CD8-positive, alpha-beta memory T cell (primary cell): ENCODE measurements at regions not wholly inside any gene's neighbourhood (a gene's known extent, or its start where the extent isn't known, plus 50 kb on each side); places are given as distances from the start of the nearest gene placed in this dataset.
"Not testable (repeated sequence)": the region's sequence is repeated elsewhere in the genome, so short reads cannot be mapped to it uniquely, and the experiment has no call there.

ENCODE experiments used
- CTCF ChIA-PET: fragments of 350-600 bp; sonication (Branson Sonifier 250); formaldehyde crosslinking; loops from one replicate; lab custom pipeline; 2021; ENCODE audit warnings: antibody characterized with exemption; lab: Charles Lee
- POLR2A ChIA-PET: fragments of 350-600 bp; sonication (Branson Sonifier 250); formaldehyde crosslinking; loops from one replicate; lab custom pipeline; 2021; ENCODE audit warnings: antibody characterized with exemption; lab: Charles Lee
- DNase-seq, 5 donors: peaks; one replicate each; pipeline versions ENCODE4 v3.0.0 to v3.0.0-alpha.2; 2020 to 2022; ENCODE audit warnings: mixed read lengths in 1 of 5
- H3K27ac ChIP-seq: one replicate; pipeline ENCODE4 v1.7.0; 2013; ENCODE audit warnings: low read depth, mild to moderate bottlenecking, low read length, moderate library complexity
- H3K27me3 ChIP-seq: 2 replicates; pipeline ENCODE4 v1.7.0; 2013; ENCODE audit warnings: low read length, mild to moderate bottlenecking; ENCODE audit not compliant: insufficient read depth, poor library complexity, severe bottlenecking
- H3K36me3 ChIP-seq: 2 replicates; pipeline ENCODE4 v1.7.0; 2013; ENCODE audit warnings: mild to moderate bottlenecking, low read length, moderate library complexity; ENCODE audit not compliant: insufficient read depth
- H3K4me1 ChIP-seq: 2 replicates; pipeline ENCODE4 v1.7.0; 2013; ENCODE audit warnings: mild to moderate bottlenecking, low read length, moderate library complexity; ENCODE audit not compliant: insufficient read depth
- H3K4me3 ChIP-seq: 2 replicates; pipeline ENCODE4 v1.7.0; 2013; ENCODE audit warnings: mild to moderate bottlenecking, low read length
- H3K9me3 ChIP-seq: 2 replicates; pipeline ENCODE4 v1.7.0; 2013; ENCODE audit warnings: mild to moderate bottlenecking, low read length
- H3K27ac Mint-ChIP-seq, 8 donors: one replicate each; pipeline ENCODE4 v1.8.0; 2020 to 2021; ENCODE audit warnings: mixed read lengths in 8 of 8, mild to moderate bottlenecking in 6 of 8, inconsistent platforms in 3 of 8, moderate library complexity in 3 of 8
- H3K27me3 Mint-ChIP-seq, 2 donors: one replicate each; pipeline ENCODE4 v1.8.0; 2020 to 2021; ENCODE audit warnings: mixed read lengths in 2 of 2, mild to moderate bottlenecking in 1 of 2, moderate library complexity in 1 of 2
- H3K36me3 Mint-ChIP-seq, 3 donors: one replicate each; pipeline ENCODE4 v1.8.0; 2020 to 2021; ENCODE audit warnings: mixed read lengths in 3 of 3, inconsistent platforms in 1 of 3, mild to moderate bottlenecking in 1 of 3
- H3K4me1 Mint-ChIP-seq, 3 donors: one replicate each; pipeline ENCODE4 v1.8.0; 2020 to 2021; ENCODE audit warnings: mixed read lengths in 3 of 3, inconsistent platforms in 1 of 3, mild to moderate bottlenecking in 1 of 3
- H3K4me3 Mint-ChIP-seq, 7 donors: one replicate each; pipeline ENCODE4 v1.8.0; 2020 to 2021; ENCODE audit warnings: mixed read lengths in 7 of 7, mild to moderate bottlenecking in 6 of 7, moderate library complexity in 4 of 7, inconsistent platforms in 2 of 7
- H3K9me3 Mint-ChIP-seq, 5 donors: one replicate each; pipeline ENCODE4 v1.8.0; 2020 to 2022; ENCODE audit warnings: mixed read lengths in 5 of 5, mild to moderate bottlenecking in 3 of 5, moderate library complexity in 2 of 5, inconsistent platforms in 1 of 5

GRCh38 chr4:164595751-164596150 is 158.2 kb upstream of the SMIM31 start:
- H3K36me3 Mint-ChIP-seq: no peaks in the 10 kb centered on the region
- DNase-seq: no peak
- peaks cover 0 to 10% (median 3%) of the 10 kb centered on the region in 5 donors for H3K9me3 Mint-ChIP-seq
- Histone ChIP-seq H3K27me3 (no peaks in the 10 kb centered on the region), H3K4me3 (no peak overlapping the region), H3K27ac (no peak overlapping the region), H3K36me3 (no peaks in the 10 kb centered on the region), H3K4me1 (no peaks in the 10 kb centered on the region), H3K9me3 (no peaks in the 10 kb centered on the region)
- no peak overlapping the region for H3K27ac Mint-ChIP-seq
- H3K4me3 Mint-ChIP-seq: no peak overlapping the region
- ChIA-PET POLR2A (no interaction called here), CTCF (no interaction called here)
- no peaks in the 10 kb centered on the region for H3K4me1 Mint-ChIP-seq
- no peaks in the 10 kb centered on the region for H3K27me3 Mint-ChIP-seq

GRCh38 chr4:164596318-164596878 is 157.5 kb upstream of the SMIM31 start:
- DNase-seq: no peak
- H3K27me3 Mint-ChIP-seq: no peaks in the 10 kb centered on the region
- H3K4me1 Mint-ChIP-seq: no peaks in the 10 kb centered on the region
- ChIA-PET CTCF (no interaction called here), POLR2A (no interaction called here)
- Histone ChIP-seq H3K27ac (no peak overlapping the region), H3K27me3 (no peaks in the 10 kb centered on the region), H3K36me3 (no peaks in the 10 kb centered on the region), H3K9me3 (no peaks in the 10 kb centered on the region), H3K4me1 (no peaks in the 10 kb centered on the region), H3K4me3 (no peak overlapping the region)
- H3K4me3 Mint-ChIP-seq: no peak overlapping the region
- no peaks in the 10 kb centered on the region for H3K36me3 Mint-ChIP-seq
- H3K9me3 Mint-ChIP-seq: peaks cover 0 to 10% (median 3%) of the 10 kb centered on the region in 5 donors
- no peak overlapping the region for H3K27ac Mint-ChIP-seq

- H3K27me3 Mint-ChIP-seq: no peaks in the 10 kb centered on the region
- H3K36me3 Mint-ChIP-seq: no peaks in the 10 kb centered on the region
- ChIA-PET CTCF (no interaction called here), POLR2A (no interaction called here)
- Histone ChIP-seq H3K4me3 (no peak overlapping the region), H3K4me1 (no peaks in the 10 kb centered on the region), H3K27me3 (no peaks in the 10 kb centered on the region), H3K36me3 (no peaks in the 10 kb centered on the region), H3K9me3 (no peaks in the 10 kb centered on the region), H3K27ac (no peak overlapping the region)
- no peak overlapping the region for H3K27ac Mint-ChIP-seq
- no peaks in the 10 kb centered on the region for H3K4me1 Mint-ChIP-seq
- DNase-seq: no peak
- no peak overlapping the region for H3K4me3 Mint-ChIP-seq
- H3K9me3 Mint-ChIP-seq: peaks cover 2 to 14% (median 6%) of the 10 kb centered on the region in 5 donors
Observed at GRCh38 chr4:164596927-164597326, 157.0 kb upstream of the SMIM31 start.

- Histone ChIP-seq H3K4me3 (no peak overlapping the region), H3K9me3 (no peaks in the 10 kb centered on the region), H3K4me1 (no peaks in the 10 kb centered on the region), H3K36me3 (no peaks in the 10 kb centered on the region), H3K27me3 (no peaks in the 10 kb centered on the region), H3K27ac (no peak overlapping the region)
- H3K9me3 Mint-ChIP-seq: peaks cover 5 to 16% (median 8%) of the 10 kb centered on the region in 5 donors
- no peak overlapping the region for H3K4me3 Mint-ChIP-seq
- no peaks in the 10 kb centered on the region for H3K4me1 Mint-ChIP-seq
- H3K36me3 Mint-ChIP-seq: no peaks in the 10 kb centered on the region
- POLR2A ChIA-PET: no interaction called here
- CTCF ChIA-PET: no interaction called here
- no peak overlapping the region for H3K27ac Mint-ChIP-seq
- DNase-seq: no peak
- no peaks in the 10 kb centered on the region for H3K27me3 Mint-ChIP-seq
Observed at GRCh38 chr4:164601653-164602052, 152.3 kb upstream of the SMIM31 start.

- H3K4me1 Mint-ChIP-seq, H3K27ac Mint-ChIP-seq, POLR2A ChIA-PET, H3K27ac ChIP-seq, H3K4me1 ChIP-seq, H3K27me3 ChIP-seq, H3K9me3 ChIP-seq, H3K4me3 ChIP-seq, DNase-seq, H3K36me3 ChIP-seq, H3K27me3 Mint-ChIP-seq, H3K36me3 Mint-ChIP-seq, CTCF ChIA-PET, H3K4me3 Mint-ChIP-seq: not testable (repeated sequence)
- H3K9me3 Mint-ChIP-seq: peaks cover 6 to 14% (median 9%) of the 10 kb centered on the region in 5 donors
Observed at GRCh38 chr4:164605791-164606190, 148.1 kb upstream of the SMIM31 start.

- ChIA-PET CTCF (no interaction called here), POLR2A (no interaction called here)
- Mint-ChIP-seq H3K4me3 (no peak overlapping the region), H3K27me3 (no peaks in the 10 kb centered on the region), H3K4me1 (no peaks in the 10 kb centered on the region), H3K36me3 (no peaks in the 10 kb centered on the region), H3K9me3 (peaks cover 6 to 16% (median 9%) of the 10 kb centered on the region in 5 donors), H3K27ac (no peak overlapping the region)
- Histone ChIP-seq H3K4me3 (no peak overlapping the region), H3K9me3 (no peaks in the 10 kb centered on the region), H3K27me3 (no peaks in the 10 kb centered on the region), H3K27ac (no peak overlapping the region), H3K4me1 (no peaks in the 10 kb centered on the region), H3K36me3 (no peaks in the 10 kb centered on the region)
- DNase-seq: no peak
Observed at GRCh38 chr4:164606478-164606877, 147.5 kb upstream of the SMIM31 start.

- POLR2A ChIA-PET: no interaction called here
- CTCF ChIA-PET: no interaction called here
- Mint-ChIP-seq H3K27ac (no peak overlapping the region), H3K27me3 (no peaks in the 10 kb centered on the region), H3K9me3 (peaks cover 0 to 6% (median 2%) of the 10 kb centered on the region in 5 donors), H3K4me3 (no peak overlapping the region), H3K36me3 (no peaks in the 10 kb centered on the region), H3K4me1 (no peaks in the 10 kb centered on the region)
- H3K9me3 ChIP-seq: no peaks in the 10 kb centered on the region
- H3K36me3 ChIP-seq: no peaks in the 10 kb centered on the region
- H3K4me1 ChIP-seq: no peaks in the 10 kb centered on the region
- H3K4me3 ChIP-seq: no peak overlapping the region
- no peaks in the 10 kb centered on the region for H3K27me3 ChIP-seq
- H3K27ac ChIP-seq: no peak overlapping the region
- DNase-seq: no peak
Observed at GRCh38 chr4:164613256-164613655, 140.7 kb upstream of the SMIM31 start.

- Mint-ChIP-seq H3K27ac (no peak overlapping the region), H3K9me3 (peaks cover 0 to 6% (median 3%) of the 10 kb centered on the region in 5 donors), H3K36me3 (no peaks in the 10 kb centered on the region), H3K27me3 (no peaks in the 10 kb centered on the region), H3K4me3 (no peak overlapping the region), H3K4me1 (no peaks in the 10 kb centered on the region)
- H3K9me3 ChIP-seq: no peaks in the 10 kb centered on the region
- POLR2A ChIA-PET: no interaction called here
- CTCF ChIA-PET: no interaction called here
- H3K4me1 ChIP-seq: no peaks in the 10 kb centered on the region
- no peak for DNase-seq
- no peaks in the 10 kb centered on the region for H3K27me3 ChIP-seq
- H3K4me3 ChIP-seq: no peak overlapping the region
- H3K36me3 ChIP-seq: no peaks in the 10 kb centered on the region
- H3K27ac ChIP-seq: no peak overlapping the region
Observed at GRCh38 chr4:164613792-164614191, 140.1 kb upstream of the SMIM31 start.

GRCh38 chr4:164614329-164614728 is 139.6 kb upstream of the SMIM31 start:
- no peak overlapping the region for H3K4me3 Mint-ChIP-seq
- H3K4me3 ChIP-seq: no peak overlapping the region
- H3K36me3 ChIP-seq: no peaks in the 10 kb centered on the region
- no peak for DNase-seq
- H3K4me1 Mint-ChIP-seq: no peaks in the 10 kb centered on the region
- no peaks in the 10 kb centered on the region for H3K27me3 Mint-ChIP-seq
- no peaks in the 10 kb centered on the region for H3K9me3 ChIP-seq
- H3K9me3 Mint-ChIP-seq: peaks cover 0 to 6% (median 3%) of the 10 kb centered on the region in 5 donors
- CTCF ChIA-PET: no interaction called here
- H3K36me3 Mint-ChIP-seq: no peaks in the 10 kb centered on the region
- no peak overlapping the region for H3K27ac Mint-ChIP-seq
- POLR2A ChIA-PET: no interaction called here
- no peak overlapping the region for H3K27ac ChIP-seq
- no peaks in the 10 kb centered on the region for H3K27me3 ChIP-seq
- H3K4me1 ChIP-seq: no peaks in the 10 kb centered on the region
